ENCODE measurements at regions not wholly inside any gene's neighbourhood (a gene's known extent, or its start where the extent isn't known, plus 50 kb on each side); places are given as distances from the start of the nearest gene placed in this dataset.

DNA sequence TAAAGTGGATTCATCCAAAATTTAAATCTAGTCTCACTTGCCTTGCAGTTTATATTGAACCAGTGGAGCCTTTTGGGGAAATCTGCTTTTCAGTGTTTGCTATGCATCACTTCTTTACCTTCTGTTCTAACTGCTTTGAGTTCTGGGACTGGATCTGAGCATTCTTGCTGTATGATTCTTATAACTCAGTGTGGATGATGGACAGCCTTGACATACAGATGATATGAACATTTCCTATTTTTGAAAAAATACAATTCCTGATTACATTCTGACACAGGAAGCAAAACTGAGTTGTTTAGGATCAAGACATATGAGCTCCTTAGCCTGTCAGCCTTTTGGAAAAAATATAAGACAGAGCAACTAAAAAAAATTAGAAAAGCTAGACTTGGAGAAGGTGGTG, 115.2 kb downstream of the DISP1 start:
- H3K36me3 ChIP-seq (ENCODE audit: low read depth, missing control alignments) = no peaks in the 10 kb centered on the region
- TF ChIP-seq, protein P1, sequence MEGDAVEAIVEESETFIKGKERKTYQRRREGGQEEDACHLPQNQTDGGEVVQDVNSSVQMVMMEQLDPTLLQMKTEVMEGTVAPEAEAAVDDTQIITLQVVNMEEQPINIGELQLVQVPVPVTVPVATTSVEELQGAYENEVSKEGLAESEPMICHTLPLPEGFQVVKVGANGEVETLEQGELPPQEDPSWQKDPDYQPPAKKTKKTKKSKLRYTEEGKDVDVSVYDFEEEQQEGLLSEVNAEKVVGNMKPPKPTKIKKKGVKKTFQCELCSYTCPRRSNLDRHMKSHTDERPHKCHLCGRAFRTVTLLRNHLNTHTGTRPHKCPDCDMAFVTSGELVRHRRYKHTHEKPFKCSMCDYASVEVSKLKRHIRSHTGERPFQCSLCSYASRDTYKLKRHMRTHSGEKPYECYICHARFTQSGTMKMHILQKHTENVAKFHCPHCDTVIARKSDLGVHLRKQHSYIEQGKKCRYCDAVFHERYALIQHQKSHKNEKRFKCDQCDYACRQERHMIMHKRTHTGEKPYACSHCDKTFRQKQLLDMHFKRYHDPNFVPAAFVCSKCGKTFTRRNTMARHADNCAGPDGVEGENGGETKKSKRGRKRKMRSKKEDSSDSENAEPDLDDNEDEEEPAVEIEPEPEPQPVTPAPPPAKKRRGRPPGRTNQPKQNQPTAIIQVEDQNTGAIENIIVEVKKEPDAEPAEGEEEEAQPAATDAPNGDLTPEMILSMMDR (IDR thresholded peaks at IDR 0.05) = no peak
- TF ChIP-seq POLR2A (IDR thresholded peaks at IDR 0.05) = no peak
- no peak for DNase-seq
- H3K4me3 ChIP-seq = peak overlapping the region in 1 of 2 donors; percentile 17
- H3K27ac ChIP-seq = peak overlapping the region in 1 of 2 donors; percentile 39
- H3K27me3 ChIP-seq = no peaks in the 10 kb centered on the region
- H3K4me1 ChIP-seq = peaks cover 4% of the 10 kb centered on the region
- H3K9me3 ChIP-seq = no peaks in the 10 kb centered on the region
- intact Hi-C loops (cut with DNase I; ENCODE audit: low total_unique reads) = no loop called here

DNA sequence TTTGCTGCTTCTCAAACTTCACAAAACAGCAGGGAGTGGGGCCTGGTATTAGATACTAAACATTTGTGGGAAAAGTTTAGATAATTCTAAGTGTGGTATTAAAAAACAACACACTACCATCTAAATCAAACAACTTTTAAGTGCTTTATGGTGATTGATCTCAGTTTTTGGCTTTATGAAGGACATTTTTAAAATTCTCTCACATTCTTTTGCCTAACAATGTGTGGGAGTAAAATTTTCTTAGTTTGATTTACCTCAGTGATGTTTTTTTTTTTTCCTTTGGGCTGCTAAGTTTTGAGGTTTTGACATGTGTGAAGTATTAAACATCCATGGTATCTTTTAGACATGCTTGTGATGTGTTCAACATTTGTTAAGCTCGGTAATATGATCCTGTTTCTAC, 116.2 kb downstream of the DISP1 start:
- TF ChIP-seq POLR2A (IDR thresholded peaks at IDR 0.05) = no peak
- TF ChIP-seq, protein P1 (IDR thresholded peaks at IDR 0.05) = no peak
- Histone ChIP-seq H3K4me1 (peaks cover 4% of the 10 kb centered on the region), H3K27me3 (no peaks in the 10 kb centered on the region), H3K27ac (peak overlapping the region; percentile 6 to 39), H3K36me3 (ENCODE audit: low read depth, missing control alignments) (no peaks in the 10 kb centered on the region), H3K9me3 (no peaks in the 10 kb centered on the region), H3K4me3 (no peak overlapping the region)
- 72 to 84% methylated on average over 1 of the region's 1 CpG for WGBS, 2 donors
- intact Hi-C loops (cut with DNase I; ENCODE audit: low total_unique reads) = no loop called here
- no peak for DNase-seq

DNA sequence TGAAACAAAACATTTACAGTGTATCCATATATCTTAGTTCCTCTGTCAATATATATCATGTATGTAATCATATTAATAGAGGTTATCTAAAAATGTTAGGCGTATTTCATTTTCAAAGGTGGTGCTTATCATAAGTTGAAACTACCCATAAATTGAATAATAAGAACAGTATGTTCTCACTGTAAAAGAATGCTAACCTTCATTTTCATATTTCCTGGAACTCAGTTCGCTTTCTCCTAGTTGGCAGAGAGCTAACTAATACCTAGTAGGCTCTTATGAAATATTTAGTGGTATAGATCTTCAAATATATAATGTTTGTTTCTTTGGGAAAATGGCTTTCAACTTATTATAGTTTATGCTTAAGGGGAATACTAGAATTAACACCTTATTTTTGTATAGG, 118.4 kb downstream of the DISP1 start:
- H3K9me3 ChIP-seq = no peaks in the 10 kb centered on the region
- no peak overlapping the region for H3K27ac ChIP-seq
- no peaks in the 10 kb centered on the region for H3K27me3 ChIP-seq
- 72 to 88% methylated on average over 2 of the region's 2 CpGs for WGBS, 2 donors
- no peak for DNase-seq
- no peak overlapping the region for H3K4me3 ChIP-seq
- TF ChIP-seq, protein P1 (IDR thresholded peaks at IDR 0.05) = no peak
- TF ChIP-seq POLR2A (IDR thresholded peaks at IDR 0.05) = no peak
- H3K4me1 ChIP-seq = peaks cover 4% of the 10 kb centered on the region
- intact Hi-C loops (cut with DNase I; ENCODE audit: low total_unique reads) = no loop called here
- H3K36me3 ChIP-seq (ENCODE audit: low read depth, missing control alignments) = no peaks in the 10 kb centered on the region

DNA sequence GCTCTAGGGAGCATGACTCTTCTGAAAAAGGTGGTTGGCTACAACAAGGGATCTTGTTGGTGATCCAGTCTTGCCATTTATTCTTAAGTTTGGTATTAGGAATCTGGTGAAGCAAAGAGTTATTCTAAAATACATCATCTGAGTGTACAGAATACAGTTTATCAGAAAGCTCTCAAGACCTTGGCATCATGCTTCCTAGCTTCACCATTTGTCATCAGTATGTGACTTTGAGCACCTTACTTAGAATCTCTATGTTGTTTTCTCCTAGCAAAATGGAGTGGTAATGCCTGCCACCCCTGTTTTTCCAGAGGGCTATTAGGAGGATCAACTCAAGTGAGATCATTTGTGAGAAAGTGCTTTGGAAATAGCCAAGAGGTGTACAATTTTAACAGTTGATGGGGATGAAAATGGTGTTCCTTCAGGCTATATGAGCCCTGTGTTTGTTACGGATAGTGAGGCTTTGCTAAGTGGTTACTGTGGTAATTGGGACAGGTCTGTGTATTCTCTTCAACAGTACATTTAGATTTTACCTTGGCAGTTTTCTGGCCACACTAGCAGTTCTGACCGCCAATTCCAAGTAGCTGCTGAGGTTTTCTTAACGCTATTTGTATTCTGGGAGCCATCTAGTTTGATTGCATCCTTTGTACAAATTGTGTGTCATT, 120.5 kb downstream of the DISP1 start:
- intact Hi-C loops (cut with DNase I; ENCODE audit: low total_unique reads) = no loop called here
- Histone ChIP-seq H3K27me3 (no peaks in the 10 kb centered on the region), H3K27ac (no peak overlapping the region), H3K4me3 (no peak overlapping the region), H3K4me1 (peaks cover 4% of the 10 kb centered on the region), H3K36me3 (ENCODE audit: low read depth, missing control alignments) (no peaks in the 10 kb centered on the region), H3K9me3 (no peaks in the 10 kb centered on the region)
- WGBS, 2 donors = 88 to 95% methylated on average over 3 of the region's 3 CpGs
- DNase-seq = no peak
- TF ChIP-seq, protein P1 (IDR thresholded peaks at IDR 0.05) = no peak
- no peak for TF ChIP-seq POLR2A (IDR thresholded peaks at IDR 0.05)

DNA sequence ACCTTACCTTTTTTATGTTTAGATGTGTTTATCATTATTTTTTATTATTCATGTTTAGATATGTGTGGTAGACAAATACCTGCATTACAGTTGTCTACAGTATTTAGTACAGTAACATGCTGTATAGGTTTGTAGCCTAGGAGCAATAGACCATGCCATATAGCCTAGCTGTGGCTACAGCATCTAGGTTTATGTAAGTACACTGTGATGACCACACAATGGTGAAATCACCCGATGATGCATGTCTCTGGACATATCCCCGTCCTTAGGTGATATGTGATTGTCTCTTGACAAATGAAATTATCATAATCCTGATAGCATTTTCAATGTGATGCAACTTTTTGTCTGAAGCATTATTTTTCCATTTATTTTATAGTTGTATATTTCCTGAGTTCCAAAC, 121.2 kb downstream of the DISP1 start:
- H3K27ac ChIP-seq = no peak overlapping the region
- H3K4me3 ChIP-seq = no peak overlapping the region
- H3K36me3 ChIP-seq (ENCODE audit: low read depth, missing control alignments) = no peaks in the 10 kb centered on the region
- intact Hi-C loops (cut with DNase I; ENCODE audit: low total_unique reads) = no loop called here
- H3K4me1 ChIP-seq = peaks cover 5% of the 10 kb centered on the region
- H3K27me3 ChIP-seq = no peaks in the 10 kb centered on the region
- no peaks in the 10 kb centered on the region for H3K9me3 ChIP-seq
- 97 to 98% methylated on average over 2 of the region's 2 CpGs for WGBS, 2 donors
- TF ChIP-seq, protein P1 (IDR thresholded peaks at IDR 0.05) = no peak
- TF ChIP-seq POLR2A (IDR thresholded peaks at IDR 0.05) = no peak
- DNase-seq = no peak

All from testis (tissue), 2 donors.